PC-3 (cell line): ENCODE measurements at regions not wholly inside any gene's neighbourhood (a gene's known extent, or its start where the extent isn't known, plus 50 kb on each side); places are given as distances from the start of the nearest gene placed in this dataset.

ENCODE experiments used
- ATAC-seq: fragments of 200-7000 bp; cut with Tn5 transposase; 2 replicates; pipeline ENCODE4 v1.9.1; 2020; ENCODE audit warnings: mild to moderate bottlenecking, moderate library complexity
- BruUV-seq: library from RNA; stranded (reverse); fragments of 400-500 nt; replicated peaks from 2 replicates; lab custom pipeline; 2021; lab: Mats Ljungman, UMichigan
- CTCF ChIA-PET: fragments of 300-600 bp; sonication (Branson Sonifier 250); formaldehyde crosslinking; loops from one replicate; lab custom pipeline; 2022; ENCODE audit warnings: antibody characterized with exemption; lab: Charles Lee
- POLR2A ChIA-PET: fragments of 300-600 bp; sonication (Branson Sonifier 250); formaldehyde crosslinking; loops from one replicate; lab custom pipeline; 2022; ENCODE audit warnings: antibody characterized with exemption; ENCODE audit not compliant: unreplicated experiment; lab: Charles Lee
- DNase-seq: peaks from one replicate; pipeline ENCODE4 v3.0.0-alpha.2; 2015
- H2AFZ ChIP-seq: fragments of 300-600 bp; sonication (generic); 2 replicates; pipeline ENCODE4 v1.6.0; 2016; ENCODE audit warnings: antibody characterized with exemption, low read length
- H3F3A ChIP-seq: fragments of 300-600 bp; sonication (generic); one replicate; pipeline ENCODE4 v1.6.0; 2017; ENCODE audit warnings: antibody characterized with exemption, low read length, control low read depth, mild to moderate bottlenecking; ENCODE audit not compliant: unreplicated experiment
- H3K27ac ChIP-seq: fragments of 300-600 bp; sonication (generic); 2 replicates; pipeline ENCODE4 v1.5.1; 2016; ENCODE audit warnings: mild to moderate bottlenecking, low read length
- H3K27me3 ChIP-seq: fragments of 300-600 bp; sonication (generic); 2 replicates; pipeline ENCODE4 v1.6.1; 2016; ENCODE audit warnings: low read length, mixed read lengths
- H3K36me3 ChIP-seq: fragments of 300-600 bp; sonication (generic); 2 replicates; pipeline ENCODE4 v1.6.1; 2016; ENCODE audit warnings: low read depth, mixed run types, low read length, mixed read lengths
- H3K4me1 ChIP-seq: fragments of 300-600 bp; sonication (generic); 2 replicates; pipeline ENCODE4 v1.5.1; 2016; ENCODE audit warnings: low read length; ENCODE audit not compliant: insufficient read depth
- H3K4me2 ChIP-seq: fragments of 300-600 bp; sonication (generic); 2 replicates; pipeline ENCODE4 v1.6.0; 2016; ENCODE audit warnings: low read length
- H3K4me3 ChIP-seq: fragments of 300-600 bp; sonication (generic); 2 replicates; pipeline ENCODE4 v1.5.1; 2016; ENCODE audit warnings: mild to moderate bottlenecking, low read length, mixed read lengths
- H3K79me2 ChIP-seq: fragments of 300-600 bp; sonication (generic); 2 replicates; pipeline ENCODE4 v1.6.1; 2017; ENCODE audit warnings: low read length, mixed read lengths
- H3K9ac ChIP-seq: fragments of 300-600 bp; sonication (generic); 2 replicates; pipeline ENCODE4 v1.6.0; 2016; ENCODE audit warnings: mild to moderate bottlenecking, low read length
- H3K9me2 ChIP-seq: fragments of 300-600 bp; sonication (generic); replicated peaks from 2 replicates; pipeline ENCODE4 v1.6.1; 2016; ENCODE audit warnings: mixed run types, low read length, mixed read lengths
- H3K9me3 ChIP-seq: fragments of 300-600 bp; sonication (generic); 2 replicates; pipeline ENCODE4 v1.6.1; 2016; ENCODE audit warnings: low read length, mixed read lengths
- H4K20me1 ChIP-seq: fragments of 300-600 bp; sonication (generic); 2 replicates; pipeline ENCODE4 v1.6.1; 2016; ENCODE audit warnings: low read length, mixed read lengths
- EZH2 ChIP-seq: fragments of 300-600 bp; sonication (generic); IDR thresholded peaks from one replicate; pipeline ENCODE4 v1.6.1; 2017; ENCODE audit warnings: antibody characterized with exemption, mild to moderate bottlenecking, low read length; ENCODE audit not compliant: unreplicated experiment
- EZH2phosphoT487 ChIP-seq: fragments of 300-600 bp; sonication (generic); IDR thresholded peaks from 2 replicates; pipeline ENCODE4 v1.6.1; 2018; ENCODE audit warnings: mild to moderate bottlenecking, antibody characterized with exemption, low read length, borderline replicate concordance
- intact Hi-C: fragments of 100-400 bp; cut with micrococcal nuclease; formaldehyde crosslinking; loops from 2 replicates; pipeline ENCODE4 v1.9.0; 2023
- TF ChIP-seq, protein P1 (sequence below): fragments of 300-600 bp; sonication (generic); conservative IDR thresholded peaks from 2 replicates; pipeline ENCODE4 v1.5.1; 2017; ENCODE audit warnings: antibody characterized with exemption, low read depth, mild to moderate bottlenecking, low read length

DNA sequence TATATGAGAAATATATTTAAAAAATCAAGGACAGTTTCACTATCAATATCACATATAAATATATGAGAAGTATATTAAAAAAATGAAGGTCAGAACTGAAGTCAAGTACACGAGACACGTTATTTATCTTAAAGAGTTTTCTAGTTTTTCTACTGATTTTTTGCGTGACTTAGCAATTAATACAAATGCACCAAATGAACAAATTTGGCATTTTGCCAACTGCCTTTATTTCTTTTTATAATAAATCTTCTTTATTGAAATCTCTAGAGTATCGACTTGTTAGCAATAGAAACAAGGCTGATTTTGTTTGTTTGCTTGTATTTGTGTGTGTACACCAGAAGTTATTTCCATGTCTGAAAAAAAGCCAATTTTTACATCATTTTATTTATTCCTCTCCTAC lies 1684.7 kb upstream of the RAG2 start:
- Histone ChIP-seq H3F3A (no peaks in the 10 kb centered on the region), H3K9me3 (no peaks in the 10 kb centered on the region), H3K9me2 (no peaks in the 10 kb centered on the region), H3K9ac (no peak overlapping the region), H2AFZ (0 out of 2 replicates have a peak overlapping the region, but pooled peaks have one; percentile 22), H3K36me3 (no peaks in the 10 kb centered on the region), H3K27me3 (no peaks in the 10 kb centered on the region), H3K4me2 (no peak overlapping the region), H3K79me2 (no peaks in the 10 kb centered on the region), H3K4me3 (no peak overlapping the region), H3K27ac (no peak overlapping the region), H3K4me1 (no peaks in the 10 kb centered on the region), H4K20me1 (no peaks in the 10 kb centered on the region)
- no peak for DNase-seq
- intact Hi-C loops, result no loop called here
- TF ChIP-seq EZH2 (no peak), EZH2phosphoT487 (no peak)
- TF ChIP-seq, protein P1, sequence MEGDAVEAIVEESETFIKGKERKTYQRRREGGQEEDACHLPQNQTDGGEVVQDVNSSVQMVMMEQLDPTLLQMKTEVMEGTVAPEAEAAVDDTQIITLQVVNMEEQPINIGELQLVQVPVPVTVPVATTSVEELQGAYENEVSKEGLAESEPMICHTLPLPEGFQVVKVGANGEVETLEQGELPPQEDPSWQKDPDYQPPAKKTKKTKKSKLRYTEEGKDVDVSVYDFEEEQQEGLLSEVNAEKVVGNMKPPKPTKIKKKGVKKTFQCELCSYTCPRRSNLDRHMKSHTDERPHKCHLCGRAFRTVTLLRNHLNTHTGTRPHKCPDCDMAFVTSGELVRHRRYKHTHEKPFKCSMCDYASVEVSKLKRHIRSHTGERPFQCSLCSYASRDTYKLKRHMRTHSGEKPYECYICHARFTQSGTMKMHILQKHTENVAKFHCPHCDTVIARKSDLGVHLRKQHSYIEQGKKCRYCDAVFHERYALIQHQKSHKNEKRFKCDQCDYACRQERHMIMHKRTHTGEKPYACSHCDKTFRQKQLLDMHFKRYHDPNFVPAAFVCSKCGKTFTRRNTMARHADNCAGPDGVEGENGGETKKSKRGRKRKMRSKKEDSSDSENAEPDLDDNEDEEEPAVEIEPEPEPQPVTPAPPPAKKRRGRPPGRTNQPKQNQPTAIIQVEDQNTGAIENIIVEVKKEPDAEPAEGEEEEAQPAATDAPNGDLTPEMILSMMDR, result no peak
- ATAC-seq, result no peak
- ChIA-PET CTCF (no interaction called here), POLR2A (no interaction called here)
- no TSS peak for BruUV-seq

DNA sequence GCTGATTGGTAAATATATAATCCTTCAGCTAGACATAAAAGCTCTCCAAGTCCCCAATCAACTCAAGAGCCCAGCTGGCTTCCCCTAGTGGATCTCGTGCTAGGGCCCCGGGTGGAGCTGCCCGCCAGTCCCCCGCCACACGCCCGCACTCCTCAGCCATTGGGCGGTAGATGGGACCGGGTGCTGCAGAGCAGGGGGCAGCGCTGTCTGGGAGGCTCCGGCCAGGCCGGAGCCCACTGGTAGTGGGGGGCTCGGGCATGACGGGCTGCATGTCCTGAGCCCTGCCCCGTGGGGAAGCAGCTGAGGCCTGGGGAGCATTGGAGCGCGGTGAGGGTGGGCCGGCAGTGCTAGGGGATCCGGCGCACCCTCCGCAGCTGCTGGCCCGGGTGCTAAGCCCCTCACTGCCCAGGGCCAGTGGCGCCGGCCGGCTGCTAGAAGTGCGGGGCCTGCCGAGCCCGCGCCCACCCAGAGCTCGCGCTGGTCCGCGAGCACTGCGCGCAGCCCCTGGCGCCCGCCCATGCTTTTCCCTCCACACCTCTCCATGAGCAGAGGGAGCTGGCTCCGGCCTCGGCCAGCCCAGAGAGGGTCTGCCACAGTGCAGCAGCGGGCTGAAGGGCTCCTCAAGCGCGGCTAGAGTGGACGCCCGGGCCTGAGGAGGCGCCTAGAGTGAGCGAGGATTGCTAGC lies 1680.6 kb upstream of the RAG2 start:
- CTCF ChIA-PET, result no interaction called here

DNA sequence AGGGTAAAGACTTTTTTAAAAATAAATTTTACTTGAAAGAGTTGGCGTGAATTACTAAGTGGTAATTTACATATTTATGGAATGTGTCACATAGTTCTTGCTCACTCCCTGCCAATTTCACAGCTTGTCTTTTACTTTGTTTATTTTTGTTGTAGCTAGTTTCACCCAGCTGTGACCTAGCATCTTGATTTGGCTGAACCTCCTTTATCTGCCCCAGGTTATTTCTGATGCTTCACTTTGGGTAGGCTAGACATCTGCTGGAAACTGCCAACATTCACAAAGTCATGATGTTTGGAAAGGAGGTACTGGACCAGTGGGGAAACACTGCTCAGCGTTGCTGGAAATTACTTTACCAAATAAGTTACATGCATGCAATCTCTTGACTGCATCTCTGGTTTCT lies 1676.0 kb upstream of the RAG2 start:
- TF ChIP-seq, protein P1, result no peak
- TF ChIP-seq EZH2phosphoT487, result no peak
- no peak for TF ChIP-seq EZH2

More for the DNA sequence above, 1680.6 kb upstream of the RAG2 start:
- Histone ChIP-seq H3K9me2 (no peaks in the 10 kb centered on the region), H3K4me1 (no peaks in the 10 kb centered on the region), H3K36me3 (no peaks in the 10 kb centered on the region), H3K79me2 (no peaks in the 10 kb centered on the region), H4K20me1 (no peaks in the 10 kb centered on the region), H3K4me2 (no peak overlapping the region), H3K27me3 (no peaks in the 10 kb centered on the region), H3F3A (no peaks in the 10 kb centered on the region), H3K27ac (no peak overlapping the region), H3K4me3 (no peak overlapping the region), H2AFZ (no peak overlapping the region), H3K9me3 (no peaks in the 10 kb centered on the region), H3K9ac (no peak overlapping the region)
- POLR2A ChIA-PET, result no interaction called here
- intact Hi-C loops, result no loop called here
- TF ChIP-seq EZH2 (no peak), EZH2phosphoT487 (no peak)
- TF ChIP-seq, protein P1, result no peak
- no peak for ATAC-seq
- no TSS peak for BruUV-seq
- no peak for DNase-seq

More for the DNA sequence above, 1676.0 kb upstream of the RAG2 start:
- no peaks in the 10 kb centered on the region for H3K9me2 ChIP-seq
- H4K20me1 ChIP-seq, result no peaks in the 10 kb centered on the region
- H3K27ac ChIP-seq, result no peak overlapping the region
- H3K36me3 ChIP-seq, result no peaks in the 10 kb centered on the region
- POLR2A ChIA-PET, result no interaction called here
- H2AFZ ChIP-seq, result no peak overlapping the region
- H3F3A ChIP-seq, result no peaks in the 10 kb centered on the region
- BruUV-seq, result no TSS peak
- intact Hi-C loops, result no loop called here
- ATAC-seq, result no peak
- no peaks in the 10 kb centered on the region for H3K9me3 ChIP-seq
- H3K79me2 ChIP-seq, result no peaks in the 10 kb centered on the region
- no peak overlapping the region for H3K9ac ChIP-seq
- no peak overlapping the region for H3K4me2 ChIP-seq
- H3K27me3 ChIP-seq, result no peaks in the 10 kb centered on the region
- H3K4me1 ChIP-seq, result no peaks in the 10 kb centered on the region
- no peak for DNase-seq
- H3K4me3 ChIP-seq, result no peak overlapping the region
- CTCF ChIA-PET, result no interaction called here
